ENCODE measurements at regions not wholly inside any gene's neighbourhood (a gene's known extent, or its start where the extent isn't known, plus 50 kb on each side); places are given as distances from the start of the nearest gene placed in this dataset.
"Not testable (repeated sequence)": the region's sequence is repeated elsewhere in the genome, so short reads cannot be mapped to it uniquely, and the experiment has no call there.

GRCh38 chr10:35872671-35873070 is 230.6 kb upstream of the FZD8 start:
- Mint-ChIP-seq H3K27me3 (no peaks in the 10 kb centered on the region), H3K36me3 (ENCODE audit: low read depth) (no peaks in the 10 kb centered on the region), H3K4me1 (no peaks in the 10 kb centered on the region), H3K9me3 (no peaks in the 10 kb centered on the region), H3K27ac (no peak overlapping the region), H3K4me3 (no peak overlapping the region)
- TF ChIP-seq CTCF (IDR thresholded peaks at IDR 0.05) = no peak
- ATAC-seq (ENCODE audit: low read depth) (no peak), DNase-seq (no peak)
- intact Hi-C loops (cut with micrococcal nuclease) = no loop called here
- CTCF ChIA-PET = no interaction called here
- POLR2A ChIA-PET = no interaction called here

GRCh38 chr10:35870665-35871310 is 228.7 kb upstream of the FZD8 start:
- no peak overlapping the region for H3K27ac Mint-ChIP-seq
- ATAC-seq (ENCODE audit: low read depth) = no peak
- POLR2A ChIA-PET = no interaction called here

GRCh38 chr10:35858676-35859283 is 216.7 kb upstream of the FZD8 start:
- intact Hi-C loops (cut with micrococcal nuclease); H3K9me3 Mint-ChIP-seq; H3K36me3 Mint-ChIP-seq (ENCODE audit: low read depth); H3K4me3 Mint-ChIP-seq; H3K27ac Mint-ChIP-seq; CTCF ChIA-PET; H3K27me3 Mint-ChIP-seq; DNase-seq; POLR2A ChIA-PET; ATAC-seq (ENCODE audit: low read depth); H3K4me1 Mint-ChIP-seq: not testable (repeated sequence)

More at GRCh38 chr10:35870665-35871310, 228.7 kb upstream of the FZD8 start:
- no peak for DNase-seq
- Mint-ChIP-seq H3K4me1 (no peaks in the 10 kb centered on the region), H3K27me3 (no peaks in the 10 kb centered on the region), H3K9me3 (peaks cover 2% of the 10 kb centered on the region), H3K4me3 (no peak overlapping the region), H3K36me3 (ENCODE audit: low read depth) (no peaks in the 10 kb centered on the region)
- TF ChIP-seq CTCF (IDR thresholded peaks at IDR 0.05) = no peak
- intact Hi-C loops (cut with micrococcal nuclease) = no loop called here
- CTCF ChIA-PET = no interaction called here

- Mint-ChIP-seq H3K27ac (no peak overlapping the region), H3K4me3 (no peak overlapping the region), H3K4me1 (no peaks in the 10 kb centered on the region), H3K9me3 (peaks cover 2% of the 10 kb centered on the region), H3K36me3 (ENCODE audit: low read depth) (no peaks in the 10 kb centered on the region), H3K27me3 (no peaks in the 10 kb centered on the region)
- CTCF ChIA-PET = no interaction called here
- POLR2A ChIA-PET = no interaction called here
- no peak for ATAC-seq (ENCODE audit: low read depth)
- TF ChIP-seq CTCF (IDR thresholded peaks at IDR 0.05) = no peak
- DNase-seq = no peak
- intact Hi-C loops (cut with micrococcal nuclease) = no loop called here
Measured at GRCh38 chr10:35857860-35858259, 215.8 kb upstream of the FZD8 start.

- POLR2A ChIA-PET = no interaction called here
- intact Hi-C loops (cut with micrococcal nuclease) = no loop called here
- no peak overlapping the region for H3K27ac Mint-ChIP-seq
- no peaks in the 10 kb centered on the region for H3K4me1 Mint-ChIP-seq
- H3K9me3 Mint-ChIP-seq = peaks cover 2% of the 10 kb centered on the region
- H3K36me3 Mint-ChIP-seq (ENCODE audit: low read depth) = no peaks in the 10 kb centered on the region
- DNase-seq (no peak), ATAC-seq (ENCODE audit: low read depth) (no peak)
- H3K4me3 Mint-ChIP-seq = no peak overlapping the region
- H3K27me3 Mint-ChIP-seq = no peaks in the 10 kb centered on the region
- TF ChIP-seq CTCF (IDR thresholded peaks at IDR 0.05) = no peak
- CTCF ChIA-PET = no interaction called here
Measured at GRCh38 chr10:35855155-35855947, 213.3 kb upstream of the FZD8 start.
